ENCODE measurements at regions not wholly inside any gene's neighbourhood (a gene's known extent, or its start where the extent isn't known, plus 50 kb on each side); places are given as distances from the start of the nearest gene placed in this dataset.

- TF ChIP-seq POLR2AphosphoS5 (IDR thresholded peaks at IDR 0.05) (no peak), CTCF (IDR thresholded peaks at IDR 0.05) (no peak), POLR2A (IDR thresholded peaks at IDR 0.05; ENCODE audit: low read depth) (no peak)
These were observed 503.8 kb downstream of the INHBA start for GRCh38 chr7:41199136-41199535.
